Right kidney (tissue), 1 donor: ENCODE measurements at regions not wholly inside any gene's neighbourhood (a gene's known extent, or its start where the extent isn't known, plus 50 kb on each side); places are given as distances from the start of the nearest gene placed in this dataset.
"Not testable (repeated sequence)": the region's sequence is repeated elsewhere in the genome, so short reads cannot be mapped to it uniquely, and the experiment has no call there.

Source experiments
- DNase-seq: peaks from one replicate; pipeline ENCODE4 v3.0.0-alpha.2; 2016

DNA sequence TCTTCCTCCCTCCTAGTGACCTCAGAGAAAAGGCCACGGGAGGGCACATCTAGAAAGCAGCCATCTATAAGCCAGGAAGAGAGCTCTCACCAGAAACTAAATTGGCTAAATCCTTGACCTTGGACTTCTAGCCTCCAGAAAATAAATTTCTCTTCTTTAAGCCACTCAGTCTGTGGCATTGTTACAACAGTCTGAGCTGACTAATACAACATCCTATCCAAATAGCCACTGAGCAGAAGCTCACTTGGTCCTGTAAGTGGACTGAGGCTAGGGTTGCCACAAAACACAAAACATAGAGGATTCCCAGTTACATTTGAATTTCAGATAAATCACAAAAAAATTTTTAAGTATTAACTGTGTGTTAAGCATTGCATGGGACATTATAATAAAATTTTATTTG, 383.4 kb downstream of the MLLT3 start:
- DNase-seq: no peak

DNA sequence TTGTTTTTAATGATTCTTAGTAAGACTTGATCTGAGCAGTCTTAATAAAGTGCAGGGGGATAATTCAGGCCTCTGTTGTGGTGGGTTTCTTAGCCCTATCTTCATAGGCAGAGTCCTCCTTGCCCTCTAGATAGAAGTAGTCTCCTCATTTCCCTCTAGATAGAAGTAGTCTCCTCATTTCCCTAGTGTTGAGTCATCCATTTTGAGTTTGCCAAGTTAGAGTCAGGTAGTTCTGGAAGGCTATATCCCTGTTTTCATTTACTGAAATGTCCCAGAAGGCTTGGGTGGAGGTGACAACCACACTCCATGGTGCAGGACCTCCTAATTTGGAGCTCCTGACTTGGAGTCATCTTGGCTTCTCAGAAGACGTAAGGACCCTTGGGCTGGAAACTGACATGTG, 384.6 kb downstream of the MLLT3 start:
- no peak for DNase-seq

DNA sequence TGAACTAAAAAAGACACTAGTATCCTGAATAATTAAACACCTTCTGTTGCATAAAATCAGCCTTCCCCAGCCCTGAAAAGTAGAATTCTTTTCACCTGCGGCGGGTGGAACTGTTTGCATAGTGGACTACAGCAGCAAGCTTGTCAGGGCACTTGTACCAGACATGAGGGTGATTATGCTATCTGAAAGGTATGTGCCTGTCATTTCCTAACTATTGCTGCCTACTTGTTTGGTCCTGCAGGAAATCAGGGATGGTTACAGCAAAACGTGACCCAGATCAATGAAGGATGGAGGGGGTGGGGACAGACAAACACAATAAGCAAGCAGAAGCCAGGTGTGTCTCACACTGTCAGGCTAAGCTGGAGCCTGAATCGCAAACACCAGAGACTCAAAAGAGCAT, 385.6 kb downstream of the MLLT3 start:
- no peak for DNase-seq

DNA sequence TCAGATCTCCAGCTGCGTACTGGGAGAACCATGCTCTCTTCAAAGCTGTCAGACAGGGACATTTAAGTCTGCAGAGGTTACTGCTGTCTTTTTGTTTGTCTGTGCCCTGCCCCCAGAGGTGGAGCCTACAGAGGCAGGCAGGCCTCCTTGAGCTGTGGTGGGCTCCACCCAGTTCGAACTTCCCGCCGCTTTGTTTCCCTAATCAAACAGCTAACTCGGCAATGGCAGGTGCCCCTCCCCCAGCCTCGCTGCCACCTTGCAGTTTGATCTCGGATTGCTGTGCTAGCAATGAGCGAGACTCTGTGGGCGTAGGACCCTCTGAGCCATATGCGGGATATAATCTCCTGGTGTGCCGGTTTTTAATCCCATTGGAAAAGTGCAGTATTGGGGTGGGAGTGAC, 387.1 kb downstream of the MLLT3 start:
- not testable (repeated sequence) for DNase-seq

DNA sequence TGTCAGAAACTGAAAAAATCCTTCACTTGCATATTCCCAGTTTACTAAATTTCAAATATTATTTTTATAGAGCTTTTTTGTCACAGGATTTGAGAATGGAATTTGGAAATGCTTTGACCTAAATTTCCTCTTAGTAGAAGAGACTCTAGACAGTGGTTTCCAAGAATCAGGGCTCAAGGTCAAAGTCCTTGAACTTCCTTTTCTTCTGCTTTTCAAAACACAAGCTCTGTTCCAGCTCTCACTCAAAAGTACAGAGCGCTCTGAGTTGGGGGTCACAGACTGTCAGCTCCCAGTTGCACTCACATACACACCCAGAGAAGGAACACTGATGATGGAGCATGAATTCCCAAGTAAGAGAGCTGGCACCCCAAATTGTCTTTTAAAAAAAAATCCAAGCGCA, 394.2 kb downstream of the MLLT3 start:
- no peak for DNase-seq

DNA sequence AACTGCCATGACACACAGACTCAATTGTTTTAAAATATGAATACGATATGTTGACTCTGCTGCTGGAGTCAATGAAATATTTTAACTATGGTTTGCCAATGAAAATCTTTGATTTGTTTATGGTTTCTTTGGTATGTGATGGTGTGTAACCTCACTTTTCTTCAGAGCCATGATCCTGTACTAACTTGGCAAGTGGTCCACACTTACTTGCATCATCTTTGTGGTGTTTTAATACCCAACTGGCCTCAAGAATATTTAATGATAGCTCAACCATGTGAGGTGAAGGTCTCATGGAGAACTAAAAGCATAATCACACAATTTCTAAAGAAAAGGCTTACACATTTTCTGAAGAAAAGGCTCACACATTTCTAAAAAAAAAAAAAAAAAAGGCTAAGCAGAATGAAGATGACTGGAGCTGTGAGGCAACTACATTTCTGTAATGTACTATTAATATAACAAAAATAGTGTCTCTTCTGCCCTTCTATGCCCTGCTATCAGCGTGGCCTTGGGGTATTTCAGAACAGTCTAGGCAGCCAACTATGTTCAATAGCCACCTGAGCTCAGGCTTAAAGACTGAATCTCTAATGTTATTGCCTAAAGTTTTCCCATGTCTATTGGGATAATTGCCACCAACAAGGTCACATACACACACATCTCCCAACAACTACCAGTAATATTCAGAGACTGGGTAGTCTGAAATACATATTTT, 395.0 kb downstream of the MLLT3 start:
- no peak for DNase-seq

DNA sequence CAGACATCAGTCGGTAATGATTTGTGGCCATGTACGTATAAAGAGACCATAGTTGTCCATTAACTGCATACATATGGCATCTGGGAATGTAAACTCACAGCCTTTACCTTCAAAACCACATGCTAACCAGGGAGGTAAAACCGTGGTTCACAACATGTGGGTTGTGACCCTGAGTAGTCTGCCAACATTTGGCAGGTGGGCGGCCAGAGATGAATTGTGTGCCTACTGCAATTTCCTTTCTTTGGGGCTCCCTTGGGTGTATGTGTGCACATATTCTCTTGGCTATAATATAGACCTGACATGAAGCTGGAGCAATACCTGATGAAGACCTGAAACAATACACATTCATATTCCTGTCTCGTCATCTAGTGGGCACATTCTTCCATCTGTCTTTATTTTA, 396.0 kb downstream of the MLLT3 start:
- DNase-seq: no peak

DNA sequence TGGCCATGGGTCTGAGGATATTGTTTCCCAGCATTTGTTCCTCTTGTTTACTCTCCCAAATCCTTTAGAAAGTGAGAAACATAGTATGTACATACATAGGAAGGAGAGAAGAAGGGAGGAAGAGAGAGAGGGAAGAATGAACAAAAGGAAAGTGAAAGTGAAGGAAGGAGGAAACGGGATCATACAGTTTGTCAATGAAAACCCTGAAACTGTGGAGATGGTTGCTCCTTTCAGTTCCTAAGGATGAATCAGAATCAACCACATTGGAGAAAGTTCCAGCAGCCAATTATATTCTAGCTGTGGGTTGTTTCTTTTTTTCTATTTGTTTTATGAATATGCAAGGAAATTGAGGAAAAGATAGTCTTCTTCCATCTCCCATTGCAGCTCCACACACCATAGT, 396.5 kb downstream of the MLLT3 start:
- DNase-seq: no peak

DNA sequence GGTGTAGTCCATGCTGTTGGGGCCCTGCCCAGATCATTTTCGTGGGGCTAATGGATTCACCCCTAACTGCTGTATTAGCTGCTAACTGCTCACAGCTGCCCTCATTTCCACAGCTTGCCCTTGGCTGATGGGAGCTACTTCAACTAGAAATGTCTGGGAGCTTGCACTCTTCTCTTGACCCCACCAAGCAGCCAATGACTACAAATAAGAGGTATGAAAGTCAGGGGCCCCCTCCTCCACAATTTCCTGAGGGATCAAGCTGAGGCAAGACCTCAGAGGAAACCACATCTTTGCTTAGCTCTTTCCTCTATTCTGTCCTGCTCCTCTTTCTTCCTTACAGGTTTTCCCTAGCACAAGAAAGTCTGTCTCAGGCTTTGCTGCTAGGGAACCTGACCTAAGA, 397.5 kb downstream of the MLLT3 start:
- DNase-seq: no peak

DNA sequence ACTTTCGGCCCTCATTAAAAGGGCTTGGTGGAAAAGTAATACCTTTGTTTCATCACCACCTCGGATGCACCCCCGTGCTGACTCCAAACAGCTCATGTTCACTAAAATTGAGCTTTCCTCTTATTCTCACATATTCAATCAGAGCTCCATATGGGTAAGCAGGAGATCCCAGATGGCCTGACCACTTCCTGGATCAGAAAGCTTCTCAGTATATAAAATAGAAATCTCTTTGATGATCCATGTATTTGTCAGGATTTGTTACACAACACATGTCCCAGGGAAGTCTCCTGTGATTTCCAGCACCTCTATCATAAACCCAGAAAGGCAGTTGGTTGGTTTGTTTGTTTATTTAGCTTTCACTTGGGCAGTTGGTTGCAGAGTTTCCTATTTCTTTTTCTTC, 402.0 kb downstream of the MLLT3 start:
- no peak for DNase-seq

DNA sequence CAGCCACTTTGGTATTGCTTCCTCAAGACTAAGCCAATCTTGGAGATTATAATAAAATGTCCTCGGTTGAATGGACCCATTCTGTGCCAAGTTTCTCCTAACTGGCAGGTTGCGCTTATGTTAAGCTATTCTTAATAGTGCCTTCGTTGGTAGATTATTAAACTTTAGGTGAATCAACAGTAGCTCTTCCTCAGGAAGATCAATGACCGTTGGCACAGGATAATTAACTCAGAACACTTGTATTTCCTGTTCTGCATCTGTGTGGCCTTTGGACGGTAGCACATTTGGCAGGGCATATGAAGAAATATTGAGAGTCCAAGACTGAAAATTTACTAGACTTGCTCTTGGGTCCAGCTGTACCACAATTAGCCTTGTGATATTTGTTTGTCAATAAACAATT, 402.9 kb downstream of the MLLT3 start:
- DNase-seq: no peak

DNA sequence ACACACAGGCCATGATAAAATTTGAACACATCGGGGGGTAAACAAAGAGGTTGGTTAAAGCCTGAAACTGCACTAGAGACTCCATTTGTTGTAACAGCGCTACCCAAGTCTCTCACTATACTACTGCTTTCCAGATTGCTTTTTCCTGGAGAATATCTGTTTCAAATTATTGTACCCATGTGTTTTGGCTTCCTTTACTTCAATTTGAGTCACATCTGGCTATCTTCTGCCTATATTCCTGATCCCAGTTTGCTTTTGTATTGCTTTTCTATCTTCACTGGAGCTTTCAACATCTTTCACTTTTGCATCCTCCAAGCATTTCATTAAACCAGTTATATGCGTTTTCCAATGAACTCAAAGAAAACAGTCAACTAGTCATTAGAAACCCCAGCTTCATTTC, 404.7 kb downstream of the MLLT3 start:
- DNase-seq: no peak

DNA sequence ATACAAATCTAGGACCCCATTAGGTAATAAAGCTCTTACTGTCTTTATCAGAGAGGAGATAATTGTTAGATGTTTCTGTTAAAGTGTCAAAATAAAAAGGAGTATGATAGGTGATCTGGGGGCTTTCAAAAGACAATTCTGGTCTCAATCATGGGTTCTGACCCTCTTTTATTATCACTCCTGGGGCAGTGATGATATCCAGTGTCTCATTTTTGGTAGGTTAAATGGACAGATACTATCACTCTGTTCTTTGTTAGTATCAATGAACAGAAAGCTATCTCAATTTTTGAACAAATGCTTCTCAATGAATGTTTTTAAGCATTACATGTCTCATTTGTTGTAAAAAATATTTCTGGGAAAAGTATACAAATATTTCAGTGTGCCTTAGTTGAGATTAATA, 405.9 kb downstream of the MLLT3 start:
- DNase-seq: no peak

DNA sequence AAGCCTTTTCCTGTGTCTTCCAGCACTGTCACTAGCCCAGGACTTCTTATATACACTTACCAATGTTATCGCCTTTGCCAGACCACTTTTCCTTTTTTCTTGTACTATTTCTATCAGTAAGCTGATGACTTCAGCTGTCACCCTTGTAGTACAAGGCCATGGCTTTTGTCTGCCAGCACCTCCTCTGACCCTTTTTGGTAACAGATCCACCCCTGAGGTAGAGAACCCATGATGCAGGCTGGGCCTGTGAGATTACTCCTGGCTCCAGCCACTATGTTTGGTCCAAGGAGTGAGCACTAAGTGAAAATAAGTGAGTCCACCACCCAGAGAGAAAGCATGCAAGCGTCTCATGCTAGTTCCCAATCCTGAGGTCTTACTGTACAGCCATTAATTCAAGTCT, 406.7 kb downstream of the MLLT3 start:
- DNase-seq: no peak

DNA sequence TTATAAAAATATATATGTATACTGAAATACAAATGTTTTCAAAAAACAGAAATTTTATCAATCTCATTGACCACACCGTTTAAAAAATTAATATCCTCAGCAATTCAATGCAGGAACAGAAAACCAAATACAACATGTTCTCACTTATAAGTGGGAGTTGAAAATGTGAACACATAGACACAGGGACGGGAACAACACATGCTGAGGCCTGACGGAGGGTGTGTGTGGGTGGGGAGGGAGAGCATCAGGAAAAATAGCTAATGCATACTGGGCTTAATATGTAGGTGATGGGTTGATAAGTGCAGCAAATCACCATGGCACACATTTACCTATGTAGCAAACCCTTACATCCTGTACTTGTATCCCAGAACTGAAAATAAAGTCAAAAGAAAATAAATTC, 409.5 kb downstream of the MLLT3 start:
- DNase-seq: no peak

DNA sequence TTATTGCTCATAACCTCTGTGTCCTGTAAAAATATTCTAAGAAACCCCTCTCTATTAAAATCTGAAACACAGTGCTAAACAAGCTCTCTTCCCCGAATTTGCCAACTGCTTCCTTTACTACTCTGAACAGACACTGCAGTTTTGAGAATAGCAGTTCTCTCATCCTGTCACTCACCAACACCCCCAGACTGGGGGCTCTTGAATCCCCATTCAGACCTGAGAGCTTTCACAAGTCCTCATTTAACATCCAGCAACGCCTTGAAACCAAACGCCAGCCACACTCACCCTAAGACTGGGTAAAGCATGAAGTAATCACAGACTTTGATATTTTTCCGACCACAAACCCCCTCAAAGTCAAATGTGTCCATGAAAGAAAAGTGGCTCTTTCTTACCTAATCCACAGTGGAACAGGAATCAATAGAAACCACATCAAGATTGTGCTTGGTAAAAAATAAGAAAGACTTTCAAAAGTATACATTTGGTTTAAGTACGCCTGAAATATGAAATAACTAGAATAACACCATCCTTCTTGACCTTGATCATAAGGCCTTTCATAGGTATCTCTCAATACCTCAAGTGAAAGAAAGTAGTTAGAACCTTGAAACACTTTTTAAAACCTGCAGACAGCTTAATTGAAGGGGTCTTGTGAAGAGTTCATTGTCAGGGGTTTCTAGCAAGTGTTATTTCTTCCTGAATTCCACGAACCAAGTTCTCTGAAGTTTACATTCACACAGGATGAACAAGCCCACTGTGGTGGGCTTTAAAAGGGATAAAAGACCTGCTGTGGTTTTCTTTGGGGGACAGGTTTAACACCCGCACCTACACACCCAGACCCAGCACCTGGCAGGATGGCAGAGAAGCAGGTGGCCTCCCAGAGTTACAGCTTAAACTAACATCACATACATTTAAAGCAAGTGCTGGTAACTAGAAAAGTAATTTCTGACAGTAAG, 412.6 kb downstream of the MLLT3 start:
- DNase-seq: no peak

DNA sequence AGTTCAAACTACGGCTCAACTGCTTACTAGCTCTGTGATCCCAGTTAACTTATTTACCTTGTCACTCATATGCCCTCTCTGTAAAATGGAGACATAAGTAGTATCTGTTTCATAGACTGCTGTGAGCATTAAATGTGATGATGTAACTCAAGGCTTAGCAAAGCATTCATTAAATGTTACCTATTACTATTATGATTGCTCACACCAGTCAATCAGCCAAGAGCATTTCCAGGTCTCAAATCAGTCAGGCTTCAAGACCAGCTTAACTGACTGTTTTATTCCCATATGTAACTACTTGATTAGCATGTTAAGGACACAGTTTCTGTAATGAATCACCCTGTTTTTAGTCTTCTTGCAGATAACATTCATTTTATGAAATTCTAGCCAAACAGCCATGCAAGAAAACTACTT, 413.3 kb downstream of the MLLT3 start:
- no peak for DNase-seq

DNA sequence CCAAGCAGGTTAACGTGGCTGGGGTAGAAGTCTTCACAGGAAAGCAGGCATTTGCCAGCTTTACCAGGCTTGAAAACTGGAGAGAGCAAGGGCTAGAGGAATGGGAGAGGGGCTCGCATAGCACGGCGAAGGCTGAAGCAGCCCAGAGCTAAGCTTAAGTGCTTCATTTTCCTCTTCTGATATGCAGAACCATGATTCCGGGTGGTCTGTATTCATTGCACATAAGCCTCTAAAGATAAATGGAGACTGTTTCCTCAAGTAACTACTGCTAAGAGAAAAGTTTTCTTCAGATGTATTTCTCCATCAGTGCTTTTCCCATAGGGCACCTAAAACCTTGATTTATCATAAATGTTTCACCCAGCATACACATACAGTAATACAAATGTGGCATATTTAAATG, 414.1 kb downstream of the MLLT3 start:
- DNase-seq: no peak

DNA sequence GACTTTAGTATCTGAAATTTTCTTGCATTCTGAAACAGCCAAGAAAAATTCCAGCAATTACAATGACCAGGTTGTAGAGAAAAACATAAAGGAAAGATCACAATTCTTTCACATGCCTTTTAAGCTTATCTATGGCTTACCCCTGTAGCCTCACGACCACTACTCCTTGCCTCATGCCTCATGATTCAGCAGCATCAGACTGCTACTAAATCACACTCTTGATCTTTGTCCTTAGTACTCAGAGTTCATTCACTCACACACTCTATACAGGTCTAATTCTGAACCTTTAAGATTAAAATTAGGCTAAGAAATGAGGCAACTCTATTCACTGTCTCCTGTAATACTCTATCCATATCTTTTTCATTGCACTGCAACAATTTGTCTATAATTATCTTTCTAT, 415.1 kb downstream of the MLLT3 start:
- no peak for DNase-seq

DNA sequence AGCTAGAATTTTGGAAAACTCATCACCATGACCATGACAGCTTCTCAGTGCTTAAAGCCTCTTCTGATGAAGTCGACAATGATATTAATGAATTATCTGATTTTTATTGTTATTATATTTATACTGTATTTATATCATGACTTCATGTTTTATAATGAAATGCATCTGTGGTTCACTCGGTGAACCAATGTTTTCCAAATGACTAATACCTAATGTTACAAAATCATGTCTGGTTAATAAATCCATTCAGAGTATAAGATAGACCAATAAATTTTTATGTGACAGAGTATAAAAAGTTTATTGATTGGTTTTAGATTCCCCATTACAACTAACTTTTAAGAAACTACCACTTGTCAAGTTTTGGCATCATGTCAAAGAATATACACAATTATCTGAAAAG, 416.5 kb downstream of the MLLT3 start:
- no peak for DNase-seq

DNA sequence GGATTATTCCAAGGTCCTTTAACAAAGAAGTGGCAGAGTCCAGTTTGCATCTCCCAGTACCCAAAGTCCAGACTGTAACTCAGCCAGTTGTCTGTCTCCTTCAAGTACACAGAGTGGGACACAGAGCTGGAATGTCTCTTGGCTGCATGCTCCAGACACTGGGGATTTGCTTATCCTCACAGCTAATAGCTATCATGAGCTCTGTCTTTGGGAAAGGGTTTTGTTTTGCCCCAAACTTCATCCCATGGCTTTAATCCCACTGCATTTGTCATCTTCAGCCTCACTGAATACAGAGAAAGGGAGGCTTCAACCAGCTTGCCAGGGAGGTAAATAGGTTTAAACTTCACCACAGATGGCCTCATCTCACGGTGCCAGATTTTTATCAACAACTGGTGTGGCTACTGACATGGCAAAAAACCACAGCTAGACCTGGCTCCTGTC, 412.2 kb upstream of the SLC24A2 start:
- DNase-seq: no peak

DNA sequence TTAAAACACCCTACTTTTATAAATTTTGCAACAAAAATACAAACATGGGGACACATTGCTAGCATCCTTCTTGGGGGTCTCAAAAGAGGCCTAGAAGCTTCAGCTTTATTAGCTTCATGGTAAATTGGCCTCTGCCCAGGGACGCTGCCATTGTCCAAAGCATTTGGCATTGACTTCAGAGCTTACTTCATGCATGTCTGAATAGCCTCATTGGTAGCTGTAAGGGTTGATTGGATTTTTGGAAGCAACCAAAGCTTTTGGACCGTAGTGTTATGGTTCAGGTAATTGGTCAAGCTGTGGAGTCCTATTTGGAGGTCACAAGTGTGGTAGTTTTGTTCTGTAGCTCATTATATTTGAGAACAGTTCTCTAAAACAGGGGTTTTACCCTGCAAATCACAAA, 411.7 kb upstream of the SLC24A2 start:
- DNase-seq: no peak

DNA sequence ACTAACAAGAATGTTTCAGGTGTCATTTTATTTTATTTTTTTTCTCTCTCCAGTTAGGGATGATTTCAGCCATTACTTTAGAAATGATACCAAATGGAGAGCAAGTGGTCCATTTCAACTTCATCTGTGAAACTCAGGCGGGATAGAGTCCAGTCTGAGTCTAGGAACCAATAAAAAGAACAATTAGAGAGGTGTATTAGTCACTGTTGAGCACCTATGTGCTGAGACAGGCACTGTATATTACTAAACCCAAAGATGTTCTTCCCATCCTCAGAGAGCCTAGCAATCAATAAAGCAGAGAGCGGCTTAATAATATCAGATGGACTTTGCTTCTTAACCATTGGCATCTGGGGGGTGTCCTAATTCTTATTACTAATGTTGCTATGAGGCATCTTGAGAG, 410.3 kb upstream of the SLC24A2 start:
- no peak for DNase-seq
